ENCODE measurements at regions not wholly inside any gene's neighbourhood (a gene's known extent, or its start where the extent isn't known, plus 50 kb on each side); places are given as distances from the start of the nearest gene placed in this dataset.

DNA sequence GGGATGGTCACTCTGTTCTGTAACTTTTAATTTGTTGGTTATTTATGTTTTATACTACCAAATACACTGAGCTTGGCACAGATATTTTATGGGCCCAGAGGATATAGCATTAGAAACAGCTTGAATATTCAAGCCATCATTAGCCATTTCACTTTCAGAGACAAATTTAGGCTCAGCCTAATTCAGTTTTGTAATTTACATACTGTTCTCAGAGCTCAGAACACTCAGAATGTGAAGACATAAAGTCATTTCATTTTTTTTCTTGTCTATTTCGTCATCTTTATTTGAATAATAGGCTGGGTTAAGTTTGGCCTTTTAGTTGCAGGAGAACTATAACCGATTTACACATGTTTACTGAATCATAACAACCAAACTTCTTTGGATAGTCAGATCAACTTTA lies 361.7 kb downstream of the SNAPC1 start:
- Histone ChIP-seq H3K36me3 (ENCODE audit: control insufficient read depth, insufficient read depth, low read length) (no peaks in the 10 kb centered on the region), H3K4me1 (ENCODE audit: control insufficient read depth, insufficient read depth, low read length) (no peaks in the 10 kb centered on the region), H3K27ac (ENCODE audit: insufficient read depth, low read depth, low read length, poor library complexity, severe bottlenecking) (no peak overlapping the region), H3K9me3 (ENCODE audit: control insufficient read depth, low read length) (no peaks in the 10 kb centered on the region), H3K27me3 (ENCODE audit: control insufficient read depth, insufficient read depth, low read length, poor library complexity, severe bottlenecking) (peaks cover 8% of the 10 kb centered on the region), H3K4me3 (ENCODE audit: insufficient read depth, low read depth, low read length) (no peak overlapping the region)
- 94% methylated on average over 2 of the region's 2 CpGs; no CpG with 5 or more reads in 1 of the 2 experiments for WGBS, 2 experiments

DNA sequence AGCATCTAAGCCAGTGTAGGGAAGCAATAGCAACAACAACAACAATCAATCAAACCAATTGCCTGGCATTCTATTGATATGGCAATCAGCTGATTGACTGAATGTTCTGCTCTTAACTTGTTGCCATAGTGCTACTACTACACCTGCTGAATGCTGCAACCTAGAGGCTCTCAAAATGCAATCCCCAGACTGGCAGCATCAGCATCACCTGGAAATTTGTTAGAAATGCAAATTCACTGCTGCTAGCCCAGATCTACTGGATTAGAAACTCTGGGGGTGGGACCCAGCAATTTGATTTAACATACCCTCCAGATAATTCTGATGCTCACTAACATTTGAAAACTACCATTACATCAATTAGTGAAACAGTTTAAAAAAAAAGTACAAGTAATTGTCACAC lies 363.6 kb downstream of the SNAPC1 start:
- Histone ChIP-seq H3K9me3 (ENCODE audit: control insufficient read depth, low read length) (no peaks in the 10 kb centered on the region), H3K4me1 (ENCODE audit: control insufficient read depth, insufficient read depth, low read length) (no peaks in the 10 kb centered on the region), H3K36me3 (ENCODE audit: control insufficient read depth, insufficient read depth, low read length) (no peaks in the 10 kb centered on the region), H3K4me3 (ENCODE audit: insufficient read depth, low read depth, low read length) (no peak overlapping the region), H3K27ac (ENCODE audit: insufficient read depth, low read depth, low read length, poor library complexity, severe bottlenecking) (no peak overlapping the region), H3K27me3 (ENCODE audit: control insufficient read depth, insufficient read depth, low read length, poor library complexity, severe bottlenecking) (no peaks in the 10 kb centered on the region)

- no peaks in the 10 kb centered on the region for H3K27me3 ChIP-seq (ENCODE audit: control insufficient read depth, insufficient read depth, low read length, poor library complexity, severe bottlenecking)
- H3K9me3 ChIP-seq (ENCODE audit: control insufficient read depth, low read length), result no peaks in the 10 kb centered on the region
- no peaks in the 10 kb centered on the region for H3K36me3 ChIP-seq (ENCODE audit: control insufficient read depth, insufficient read depth, low read length)
- H3K4me3 ChIP-seq (ENCODE audit: insufficient read depth, low read depth, low read length), result no peak overlapping the region
- WGBS, 2 experiments, result 24% methylated on average over 7 of the region's 7 CpGs
- H3K27ac ChIP-seq (ENCODE audit: insufficient read depth, low read depth, low read length, poor library complexity, severe bottlenecking), result no peak overlapping the region
- no peaks in the 10 kb centered on the region for H3K4me1 ChIP-seq (ENCODE audit: control insufficient read depth, insufficient read depth, low read length)
Measured at GRCh38 chr14:62126879-62127478, 364.8 kb downstream of the SNAPC1 start.

GRCh38 chr14:62130441-62130840 lies 368.2 kb downstream of the SNAPC1 start:
- Histone ChIP-seq H3K9me3 (ENCODE audit: control insufficient read depth, low read length) (no peaks in the 10 kb centered on the region), H3K4me3 (ENCODE audit: insufficient read depth, low read depth, low read length) (no peak overlapping the region), H3K36me3 (ENCODE audit: control insufficient read depth, insufficient read depth, low read length) (no peaks in the 10 kb centered on the region), H3K27ac (ENCODE audit: insufficient read depth, low read depth, low read length, poor library complexity, severe bottlenecking) (no peak overlapping the region), H3K27me3 (ENCODE audit: control insufficient read depth, insufficient read depth, low read length, poor library complexity, severe bottlenecking) (no peaks in the 10 kb centered on the region), H3K4me1 (ENCODE audit: control insufficient read depth, insufficient read depth, low read length) (no peaks in the 10 kb centered on the region)
- WGBS, 2 experiments, result 94 to 100% methylated on average over 2 to 3 of the region's 4 CpGs

DNA sequence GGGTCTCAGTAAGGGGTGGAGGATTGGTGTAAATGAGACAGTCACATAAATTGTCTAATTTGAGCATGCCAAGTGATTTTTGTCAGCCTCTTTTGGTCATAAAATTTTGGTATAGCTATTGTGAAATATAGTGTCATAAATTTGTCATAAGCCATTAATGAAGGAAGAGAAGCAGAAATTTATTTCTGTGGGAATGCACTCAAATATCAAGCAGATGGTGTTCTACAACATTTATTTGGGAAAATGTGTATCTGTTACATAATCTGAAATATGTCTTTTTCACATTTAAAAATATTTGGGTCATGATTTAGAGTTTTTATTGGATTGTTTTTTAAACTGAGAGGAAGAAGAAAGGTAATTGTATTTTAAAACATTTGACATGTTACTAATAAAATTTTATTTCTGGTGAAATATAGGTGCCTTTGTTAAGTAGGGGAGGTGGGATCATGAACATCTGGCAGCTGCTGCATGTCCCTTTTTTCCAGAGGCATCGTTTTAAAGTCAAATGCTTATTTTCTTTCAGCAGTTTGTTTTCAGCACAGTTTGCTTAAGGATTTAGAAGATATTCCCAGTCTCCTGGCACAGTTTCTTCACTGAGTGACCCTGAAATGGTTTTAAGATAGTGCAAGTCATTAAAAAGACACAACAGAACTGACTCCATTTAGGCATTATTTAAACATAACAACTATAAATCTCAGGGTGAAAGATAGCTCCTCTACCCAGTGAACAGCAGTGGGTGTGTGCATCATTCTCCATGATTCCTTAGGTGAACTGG lies 371.7 kb downstream of the SNAPC1 start:
- H3K4me1 ChIP-seq (ENCODE audit: control insufficient read depth, insufficient read depth, low read length), result peaks cover 3% of the 10 kb centered on the region
- H3K27me3 ChIP-seq (ENCODE audit: control insufficient read depth, insufficient read depth, low read length, poor library complexity, severe bottlenecking), result no peaks in the 10 kb centered on the region
- 91 to 100% methylated on average over 1 of the region's 1 CpG for WGBS, 2 experiments
- no peak overlapping the region for H3K4me3 ChIP-seq (ENCODE audit: insufficient read depth, low read depth, low read length)
- no peak overlapping the region for H3K27ac ChIP-seq (ENCODE audit: insufficient read depth, low read depth, low read length, poor library complexity, severe bottlenecking)
- H3K36me3 ChIP-seq (ENCODE audit: control insufficient read depth, insufficient read depth, low read length), result no peaks in the 10 kb centered on the region
- H3K9me3 ChIP-seq (ENCODE audit: control insufficient read depth, low read length), result no peaks in the 10 kb centered on the region

GRCh38 chr14:62138593-62138992 lies 376.4 kb downstream of the SNAPC1 start:
- Histone ChIP-seq H3K4me3 (ENCODE audit: insufficient read depth, low read depth, low read length) (no peak overlapping the region), H3K4me1 (ENCODE audit: control insufficient read depth, insufficient read depth, low read length) (peaks cover 3% of the 10 kb centered on the region), H3K27ac (ENCODE audit: insufficient read depth, low read depth, low read length, poor library complexity, severe bottlenecking) (no peak overlapping the region), H3K27me3 (ENCODE audit: control insufficient read depth, insufficient read depth, low read length, poor library complexity, severe bottlenecking) (no peaks in the 10 kb centered on the region), H3K36me3 (ENCODE audit: control insufficient read depth, insufficient read depth, low read length) (no peaks in the 10 kb centered on the region), H3K9me3 (ENCODE audit: control insufficient read depth, low read length) (no peaks in the 10 kb centered on the region)
- WGBS, 2 experiments, result 79 to 86% methylated on average over 1 of the region's 1 CpG

GRCh38 chr14:62141139-62141538 lies 378.9 kb downstream of the SNAPC1 start:
- no peaks in the 10 kb centered on the region for H3K36me3 ChIP-seq (ENCODE audit: control insufficient read depth, insufficient read depth, low read length)
- H3K27ac ChIP-seq (ENCODE audit: insufficient read depth, low read depth, low read length, poor library complexity, severe bottlenecking), result no peak overlapping the region
- peaks cover 3% of the 10 kb centered on the region for H3K4me1 ChIP-seq (ENCODE audit: control insufficient read depth, insufficient read depth, low read length)
- no peaks in the 10 kb centered on the region for H3K9me3 ChIP-seq (ENCODE audit: control insufficient read depth, low read length)
- WGBS, 2 experiments, result 92 to 96% methylated on average over 2 of the region's 2 CpGs
- H3K27me3 ChIP-seq (ENCODE audit: control insufficient read depth, insufficient read depth, low read length, poor library complexity, severe bottlenecking), result no peaks in the 10 kb centered on the region
- no peak overlapping the region for H3K4me3 ChIP-seq (ENCODE audit: insufficient read depth, low read depth, low read length)

DNA sequence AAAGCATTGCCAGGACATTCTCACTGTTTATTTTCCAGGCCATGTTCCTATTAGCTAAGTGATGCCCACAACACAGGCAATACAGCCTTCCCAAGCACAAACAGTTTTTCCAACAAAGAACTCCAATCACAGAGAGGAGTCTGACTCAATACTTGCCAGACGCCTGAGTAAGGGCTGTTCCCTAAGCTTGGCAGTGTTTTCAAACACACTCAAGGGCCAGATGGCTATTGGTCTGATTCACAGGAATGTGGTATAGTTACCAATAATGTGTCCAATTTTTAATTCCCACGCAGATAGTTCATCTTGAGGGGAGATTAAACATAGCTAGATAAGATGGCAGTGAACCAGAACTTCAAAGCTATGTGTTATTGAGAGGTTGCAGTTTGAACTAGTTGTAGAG lies 381.0 kb downstream of the SNAPC1 start:
- H3K27ac ChIP-seq (ENCODE audit: insufficient read depth, low read depth, low read length, poor library complexity, severe bottlenecking), result no peak overlapping the region
- WGBS, 2 experiments, result 86 to 87% methylated on average over 2 of the region's 2 CpGs
- H3K4me3 ChIP-seq (ENCODE audit: insufficient read depth, low read depth, low read length), result no peak overlapping the region
- no peaks in the 10 kb centered on the region for H3K36me3 ChIP-seq (ENCODE audit: control insufficient read depth, insufficient read depth, low read length)
- peaks cover 3% of the 10 kb centered on the region for H3K4me1 ChIP-seq (ENCODE audit: control insufficient read depth, insufficient read depth, low read length)
- H3K27me3 ChIP-seq (ENCODE audit: control insufficient read depth, insufficient read depth, low read length, poor library complexity, severe bottlenecking), result no peaks in the 10 kb centered on the region
- H3K9me3 ChIP-seq (ENCODE audit: control insufficient read depth, low read length), result no peaks in the 10 kb centered on the region

GRCh38 chr14:62144863-62145262 lies 382.6 kb downstream of the SNAPC1 start:
- H3K27me3 ChIP-seq (ENCODE audit: control insufficient read depth, insufficient read depth, low read length, poor library complexity, severe bottlenecking), result no peaks in the 10 kb centered on the region
- no peak overlapping the region for H3K27ac ChIP-seq (ENCODE audit: insufficient read depth, low read depth, low read length, poor library complexity, severe bottlenecking)
- 67 to 78% methylated on average over 1 of the region's 1 CpG for WGBS, 2 experiments
- no peaks in the 10 kb centered on the region for H3K4me1 ChIP-seq (ENCODE audit: control insufficient read depth, insufficient read depth, low read length)
- no peak overlapping the region for H3K4me3 ChIP-seq (ENCODE audit: insufficient read depth, low read depth, low read length)
- no peaks in the 10 kb centered on the region for H3K36me3 ChIP-seq (ENCODE audit: control insufficient read depth, insufficient read depth, low read length)
- no peaks in the 10 kb centered on the region for H3K9me3 ChIP-seq (ENCODE audit: control insufficient read depth, low read length)

DNA sequence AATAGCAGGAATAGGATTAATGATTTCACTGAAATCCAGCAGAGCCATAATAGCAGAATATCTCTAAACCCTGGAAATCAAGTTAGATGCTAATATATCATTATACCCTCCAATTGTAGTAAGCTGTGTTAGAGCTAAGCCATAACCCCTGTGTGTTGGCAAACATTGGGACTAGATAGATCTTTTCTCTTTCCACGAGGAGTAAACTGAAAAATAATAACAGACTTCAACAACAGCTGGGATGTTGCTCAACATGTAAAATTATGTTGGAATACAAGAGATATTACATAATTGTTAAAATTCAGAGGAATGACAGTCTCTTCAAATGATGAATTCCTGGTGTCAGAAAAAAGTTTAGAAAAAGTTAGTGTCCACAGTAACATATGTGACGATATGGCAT lies 383.8 kb downstream of the SNAPC1 start:
- 90 to 98% methylated on average over 2 of the region's 2 CpGs for WGBS, 2 experiments

More for the DNA sequence above, 383.8 kb downstream of the SNAPC1 start:
- H3K4me3 ChIP-seq (ENCODE audit: insufficient read depth, low read depth, low read length), result no peak overlapping the region
- H3K36me3 ChIP-seq (ENCODE audit: control insufficient read depth, insufficient read depth, low read length), result no peaks in the 10 kb centered on the region
- H3K9me3 ChIP-seq (ENCODE audit: control insufficient read depth, low read length), result no peaks in the 10 kb centered on the region
- no peaks in the 10 kb centered on the region for H3K27me3 ChIP-seq (ENCODE audit: control insufficient read depth, insufficient read depth, low read length, poor library complexity, severe bottlenecking)
- no peak overlapping the region for H3K27ac ChIP-seq (ENCODE audit: insufficient read depth, low read depth, low read length, poor library complexity, severe bottlenecking)
- H3K4me1 ChIP-seq (ENCODE audit: control insufficient read depth, insufficient read depth, low read length), result no peaks in the 10 kb centered on the region

Measured in ectodermal cell (in vitro differentiated cells).